Ovary (tissue), 7 donors: ENCODE measurements at regions not wholly inside any gene's neighbourhood (a gene's known extent, or its start where the extent isn't known, plus 50 kb on each side); places are given as distances from the start of the nearest gene placed in this dataset.

Source experiments
- DNase-seq, 5 donors: peaks; one replicate each; pipeline ENCODE4 v3.0.0-alpha.2; 2019 to 2020
- H3K27ac ChIP-seq, 2 donors: fragments of 200-600 bp; one replicate each; pipeline versions ENCODE4 v1.5.1 to v1.8.0; 2019 to 2022
- H3K27me3 ChIP-seq: fragments of 200-600 bp; one replicate; pipeline ENCODE4 v1.8.0; 2022
- H3K36me3 ChIP-seq: fragments of 200-600 bp; sonication (generic); one replicate; pipeline ENCODE4 v1.5.1; 2019
- H3K4me1 ChIP-seq: one replicate; pipeline ENCODE4 v1.8.1; 2013; ENCODE audit warnings: mild to moderate bottlenecking, moderate library complexity; ENCODE audit not compliant: insufficient read depth
- H3K4me3 ChIP-seq: fragments of 200-600 bp; sonication (generic); one replicate; pipeline ENCODE4 v1.5.1; 2017
- H3K9me3 ChIP-seq, 2 donors: fragments of 200-600 bp in 1 of 2; sonication (generic) in 1 of 2; one replicate each; pipeline versions ENCODE4 v1.5.1 to v1.8.1; 2013 to 2019; ENCODE audit warnings: mild to moderate bottlenecking in 1 of 2, moderate library complexity in 1 of 2
- EP300 ChIP-seq: sonication (generic); formaldehyde crosslinking; IDR thresholded peaks from one replicate; pipeline ENCODE4 v1.6.1; 2017; ENCODE audit warnings: antibody characterized with exemption
- POLR2A ChIP-seq: fragments of 450-650 bp; IDR thresholded peaks from one replicate; pipeline ENCODE4 v1.6.1; 2017; ENCODE audit warnings: antibody characterized with exemption, mild to moderate bottlenecking, moderate library complexity
- WGBS, 3 donors: extraction: QIAGEN DNeasy Blood & Tissue Kit in 1 of 3; methylation state at CpG; one replicate each; pipeline versions ENCODE4 v1.1.5 to v1.1.7; 2013 to 2017; 5-methylcytosine and 5-hydroxymethylcytosine counted together
- intact Hi-C, 4 donors: fragments of 100-400 bp; cut with DNase I; formaldehyde crosslinking; loops; one replicate each; pipeline versions ENCODE4 v1.11.0 to v1.15.1; 2022 to 2023
- TF ChIP-seq, protein P1 (sequence below), 3 donors: fragments of 450-650 bp in 2 of 3; fragments of 200-600 bp in 1 of 3; IDR thresholded peaks; one replicate each; pipeline versions ENCODE4 v1.5.1 to v1.8.0; 2016 to 2022; ENCODE audit warnings: antibody characterized with exemption in 3 of 3, mild to moderate bottlenecking in 1 of 3
- donor health status: DM: no; HTN: no; CAD: no; lungs with moderate emphysema.
- donor health status: DM: no; HTN: no; CAD: no.
- donor health status: Bipolar disorder and iron deficiency.
- donor health status: DM: no; HTN: no; CAD: no.
- donor health status: DM: yes; HTN: yes; CAD: no.

DNA sequence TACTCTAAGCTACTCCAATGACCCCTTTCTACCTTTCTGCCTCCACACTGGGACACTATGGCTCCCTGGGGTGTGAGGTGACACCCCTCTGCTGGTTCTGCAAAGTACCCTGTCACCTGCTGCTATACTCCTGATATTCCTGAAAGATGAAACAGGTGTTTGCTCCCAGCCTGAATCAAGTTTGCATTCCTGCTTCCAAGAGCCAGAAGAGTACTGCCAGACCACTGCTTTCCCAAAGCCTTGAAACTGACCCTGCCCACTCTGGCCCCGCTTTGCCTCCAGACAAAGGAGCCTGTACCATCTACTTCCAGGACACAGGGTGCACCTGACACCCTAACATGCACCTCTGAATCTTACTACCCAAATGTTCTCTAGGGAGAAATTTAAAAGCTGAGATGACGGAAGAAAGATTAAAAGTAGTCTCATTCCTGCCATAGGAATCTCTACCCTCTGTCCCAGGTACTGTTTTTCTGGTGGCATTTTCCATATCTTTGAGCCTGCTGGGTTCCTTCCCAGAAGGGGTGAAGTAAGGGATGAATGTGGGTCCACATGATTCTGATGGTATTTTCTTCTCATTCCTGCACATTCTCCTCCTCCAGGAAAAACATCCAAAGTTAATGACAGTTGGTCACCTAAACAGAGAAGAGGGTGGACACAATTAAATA, 70.3 kb upstream of the DUSP10 start:
- Histone ChIP-seq H3K9me3 (no peaks in the 10 kb centered on the region), H3K4me3 (no peak overlapping the region), H3K27me3 (no peaks in the 10 kb centered on the region), H3K4me1 (no peaks in the 10 kb centered on the region), H3K27ac (no peak overlapping the region), H3K36me3 (no peaks in the 10 kb centered on the region)
- intact Hi-C loops, result no loop called here
- no peak for DNase-seq
- WGBS, 3 donors, result 67 to 90% (median 71%) methylated on average over 2 of the region's 2 CpGs
- TF ChIP-seq, protein P1, sequence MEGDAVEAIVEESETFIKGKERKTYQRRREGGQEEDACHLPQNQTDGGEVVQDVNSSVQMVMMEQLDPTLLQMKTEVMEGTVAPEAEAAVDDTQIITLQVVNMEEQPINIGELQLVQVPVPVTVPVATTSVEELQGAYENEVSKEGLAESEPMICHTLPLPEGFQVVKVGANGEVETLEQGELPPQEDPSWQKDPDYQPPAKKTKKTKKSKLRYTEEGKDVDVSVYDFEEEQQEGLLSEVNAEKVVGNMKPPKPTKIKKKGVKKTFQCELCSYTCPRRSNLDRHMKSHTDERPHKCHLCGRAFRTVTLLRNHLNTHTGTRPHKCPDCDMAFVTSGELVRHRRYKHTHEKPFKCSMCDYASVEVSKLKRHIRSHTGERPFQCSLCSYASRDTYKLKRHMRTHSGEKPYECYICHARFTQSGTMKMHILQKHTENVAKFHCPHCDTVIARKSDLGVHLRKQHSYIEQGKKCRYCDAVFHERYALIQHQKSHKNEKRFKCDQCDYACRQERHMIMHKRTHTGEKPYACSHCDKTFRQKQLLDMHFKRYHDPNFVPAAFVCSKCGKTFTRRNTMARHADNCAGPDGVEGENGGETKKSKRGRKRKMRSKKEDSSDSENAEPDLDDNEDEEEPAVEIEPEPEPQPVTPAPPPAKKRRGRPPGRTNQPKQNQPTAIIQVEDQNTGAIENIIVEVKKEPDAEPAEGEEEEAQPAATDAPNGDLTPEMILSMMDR (IDR thresholded peaks at IDR 0.05), result no peak
- TF ChIP-seq POLR2A (no peak), EP300 (no peak)

DNA sequence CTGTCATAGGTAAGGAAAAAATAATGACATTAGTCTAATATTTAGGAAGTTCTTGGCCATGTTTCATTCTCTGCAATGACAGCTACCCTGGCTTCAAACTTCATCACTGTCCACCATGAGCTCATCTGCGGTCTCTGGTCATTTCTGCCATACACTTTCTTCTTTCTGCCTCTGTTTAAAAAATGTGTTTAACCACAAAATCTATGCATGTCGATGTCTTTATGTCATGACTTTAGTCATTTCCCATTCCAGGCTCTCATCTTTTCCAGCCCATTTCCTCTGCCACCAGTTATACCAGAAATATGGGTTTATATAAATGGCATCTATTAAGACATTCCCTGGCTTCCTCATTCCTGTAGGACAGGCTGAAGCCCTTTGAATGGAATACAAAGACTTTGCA, 68.5 kb upstream of the DUSP10 start:
- Histone ChIP-seq H3K9me3 (no peaks in the 10 kb centered on the region), H3K4me1 (no peaks in the 10 kb centered on the region), H3K36me3 (no peaks in the 10 kb centered on the region), H3K27ac (no peak overlapping the region), H3K27me3 (no peaks in the 10 kb centered on the region), H3K4me3 (no peak overlapping the region)
- DNase-seq, result no peak
- intact Hi-C loops, result no loop called here
- 89 to 96% (median 90%) methylated on average over 2 of the region's 2 CpGs for WGBS, 3 donors
- TF ChIP-seq EP300, result no peak
- TF ChIP-seq, protein P1 (IDR thresholded peaks at IDR 0.05), result no peak
- TF ChIP-seq POLR2A, result no peak

DNA sequence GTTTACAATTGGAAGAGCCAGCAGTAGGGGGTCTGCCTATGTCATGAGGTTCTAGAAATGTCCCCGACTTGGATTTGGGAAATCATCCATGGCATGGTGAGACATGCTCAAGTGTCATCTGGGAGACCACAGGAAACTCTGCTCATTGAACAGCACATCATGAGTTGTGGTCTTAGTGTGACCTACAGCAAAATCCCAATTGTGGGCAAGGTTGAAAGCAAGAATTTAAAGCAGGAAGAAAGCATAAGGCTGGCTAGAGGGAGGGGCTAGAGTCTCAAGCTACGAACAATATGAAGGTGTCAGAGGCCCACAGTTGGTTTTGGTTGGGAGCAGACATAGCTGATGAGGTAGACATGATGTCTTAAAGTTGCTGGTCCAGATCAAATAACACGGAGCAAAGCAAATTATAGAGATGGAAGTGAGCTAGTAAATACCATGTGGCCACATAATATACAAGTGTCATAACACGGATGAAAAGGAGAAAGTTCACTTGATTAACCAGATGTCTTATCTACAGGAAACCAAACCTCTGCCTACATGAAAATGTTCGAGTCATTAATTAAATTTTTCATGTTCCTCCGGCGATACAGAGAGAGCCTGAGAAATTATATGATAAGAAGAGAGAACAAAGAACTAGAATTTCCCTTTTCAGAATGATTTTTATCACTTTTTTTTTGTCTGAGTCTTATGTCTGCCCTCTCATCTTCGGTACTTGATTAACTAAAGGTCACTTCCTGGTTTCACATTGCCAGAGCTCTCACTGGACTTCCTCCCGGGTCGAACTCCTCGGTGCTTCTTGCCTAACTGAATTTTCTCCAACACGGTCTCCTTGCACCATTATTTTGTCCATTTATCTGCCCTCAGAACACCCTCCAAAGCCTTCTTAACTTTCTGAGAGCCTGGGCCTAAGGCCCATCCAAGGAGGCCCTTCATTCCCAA, 67.5 kb upstream of the DUSP10 start:
- Histone ChIP-seq H3K9me3 (no peaks in the 10 kb centered on the region), H3K27ac (no peak overlapping the region), H3K36me3 (no peaks in the 10 kb centered on the region), H3K4me3 (no peak overlapping the region), H3K4me1 (no peaks in the 10 kb centered on the region), H3K27me3 (no peaks in the 10 kb centered on the region)
- TF ChIP-seq, protein P1 (IDR thresholded peaks at IDR 0.05), result no peak
- TF ChIP-seq POLR2A (no peak), EP300 (no peak)
- intact Hi-C loops, result no loop called here
- DNase-seq, result no peak
- WGBS, 3 donors, result 64 to 71% (median 65%) methylated on average over 12 of the region's 12 CpGs

DNA sequence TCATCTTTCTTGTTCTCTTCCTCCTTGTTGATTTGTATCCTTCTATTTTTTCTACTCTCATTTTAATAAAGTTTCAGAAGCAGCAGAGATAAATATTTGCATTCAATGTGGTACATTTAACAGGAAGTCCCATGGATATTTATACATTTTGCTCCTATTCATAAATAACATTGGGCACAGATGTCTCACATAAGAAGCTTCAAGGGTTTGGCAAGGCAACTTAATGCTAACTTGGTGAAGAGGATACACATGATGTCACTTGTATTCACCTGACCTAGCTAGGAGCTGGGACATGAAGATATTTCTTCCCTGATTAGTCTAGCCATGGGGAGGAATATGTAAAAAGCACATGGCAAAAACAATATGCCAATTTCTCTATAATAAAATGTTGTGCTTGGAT, 65.1 kb upstream of the DUSP10 start:
- no peak for TF ChIP-seq POLR2A
- no peak for TF ChIP-seq EP300
- TF ChIP-seq, protein P1 (IDR thresholded peaks at IDR 0.05), result no peak
- Histone ChIP-seq H3K27ac (no peak overlapping the region), H3K36me3 (no peaks in the 10 kb centered on the region), H3K4me1 (no peaks in the 10 kb centered on the region), H3K27me3 (no peaks in the 10 kb centered on the region), H3K9me3 (no peaks in the 10 kb centered on the region), H3K4me3 (no peak overlapping the region)
- no peak for DNase-seq
- intact Hi-C loops, result no loop called here
